ENCODE measurements at regions not wholly inside any gene's neighbourhood (a gene's known extent, or its start where the extent isn't known, plus 50 kb on each side); places are given as distances from the start of the nearest gene placed in this dataset.

- no peak overlapping the region for H3K27ac ChIP-seq
- DNase-seq (no peak), ATAC-seq (no peak)
- no peaks in the 10 kb centered on the region for H3K4me1 ChIP-seq
- intact Hi-C loops (cut with DNase I), result no loop called here
- H3K27me3 ChIP-seq, result no peaks in the 10 kb centered on the region
- H3K9me3 ChIP-seq, result no peaks in the 10 kb centered on the region
- no peak overlapping the region for H3K4me3 ChIP-seq
- no peaks in the 10 kb centered on the region for H3K36me3 ChIP-seq
- TF ChIP-seq CTCF (IDR thresholded peaks at IDR 0.05), result no peak
These were observed 477.3 kb downstream of the UTRN start for GRCh38 chr6:144762469-144762868.

- no peak for TF ChIP-seq CTCF (IDR thresholded peaks at IDR 0.05)
- no peaks in the 10 kb centered on the region for H3K9me3 ChIP-seq
- intact Hi-C loops (cut with DNase I), result no loop called here
- ATAC-seq, result no peak
- no peak overlapping the region for H3K27ac ChIP-seq
- H3K36me3 ChIP-seq, result peaks cover 0 to 9% of the 10 kb centered on the region in 2 donors
- no peak overlapping the region for H3K4me3 ChIP-seq
- no peaks in the 10 kb centered on the region for H3K4me1 ChIP-seq
- DNase-seq, result peak in 1 of 4 donors; percentile 29
- H3K27me3 ChIP-seq, result no peaks in the 10 kb centered on the region
These were observed 481.9 kb downstream of the UTRN start for GRCh38 chr6:144767051-144767450.

GRCh38 chr6:144768551-144769075 lies 483.5 kb downstream of the UTRN start:
- peaks cover 0 to 23% of the 10 kb centered on the region in 2 donors for H3K36me3 ChIP-seq
- no peak for ATAC-seq
- intact Hi-C loops (cut with DNase I), result no loop called here
- H3K27me3 ChIP-seq, result no peaks in the 10 kb centered on the region
- no peaks in the 10 kb centered on the region for H3K4me1 ChIP-seq
- H3K9me3 ChIP-seq, result no peaks in the 10 kb centered on the region
- DNase-seq, result no peak
- H3K27ac ChIP-seq, result no peak overlapping the region
- no peak overlapping the region for H3K4me3 ChIP-seq
- TF ChIP-seq CTCF (IDR thresholded peaks at IDR 0.05), result no peak

- no peak overlapping the region for H3K27ac ChIP-seq
These were observed 484.0 kb downstream of the UTRN start for GRCh38 chr6:144769142-144769541.

More at GRCh38 chr6:144769142-144769541, 484.0 kb downstream of the UTRN start:
- DNase-seq, result peak in 1 of 4 donors; percentile 24
- ATAC-seq, result no peak
- Histone ChIP-seq H3K27me3 (no peaks in the 10 kb centered on the region), H3K36me3 (peaks cover 0 to 28% of the 10 kb centered on the region in 2 donors), H3K4me1 (no peaks in the 10 kb centered on the region), H3K9me3 (no peaks in the 10 kb centered on the region), H3K4me3 (no peak overlapping the region)
- no peak for TF ChIP-seq CTCF (IDR thresholded peaks at IDR 0.05)
- intact Hi-C loops (cut with DNase I), result no loop called here
